ENCODE measurements at regions not wholly inside any gene's neighbourhood (a gene's known extent, or its start where the extent isn't known, plus 50 kb on each side); places are given as distances from the start of the nearest gene placed in this dataset.

- H3K27me3 ChIP-seq (ENCODE audit: control insufficient read depth, insufficient read depth, low read length) = no peaks in the 10 kb centered on the region
- POLR2A ChIA-PET = no interaction called here
- CTCF ChIA-PET = interaction anchor here (0.5 to 10.6 kb wide), 10 partner anchors 9 to 1969 kb away, joined by 3 to 128 read pairs (median 5); no protein-coding TSS in a partner anchor
- H3K4me3 ChIP-seq (ENCODE audit: low read depth, low read length) = no peak overlapping the region
- DNase-seq (ENCODE audit: low read depth, low spot score) = no peak
- TF ChIP-seq, protein P1, sequence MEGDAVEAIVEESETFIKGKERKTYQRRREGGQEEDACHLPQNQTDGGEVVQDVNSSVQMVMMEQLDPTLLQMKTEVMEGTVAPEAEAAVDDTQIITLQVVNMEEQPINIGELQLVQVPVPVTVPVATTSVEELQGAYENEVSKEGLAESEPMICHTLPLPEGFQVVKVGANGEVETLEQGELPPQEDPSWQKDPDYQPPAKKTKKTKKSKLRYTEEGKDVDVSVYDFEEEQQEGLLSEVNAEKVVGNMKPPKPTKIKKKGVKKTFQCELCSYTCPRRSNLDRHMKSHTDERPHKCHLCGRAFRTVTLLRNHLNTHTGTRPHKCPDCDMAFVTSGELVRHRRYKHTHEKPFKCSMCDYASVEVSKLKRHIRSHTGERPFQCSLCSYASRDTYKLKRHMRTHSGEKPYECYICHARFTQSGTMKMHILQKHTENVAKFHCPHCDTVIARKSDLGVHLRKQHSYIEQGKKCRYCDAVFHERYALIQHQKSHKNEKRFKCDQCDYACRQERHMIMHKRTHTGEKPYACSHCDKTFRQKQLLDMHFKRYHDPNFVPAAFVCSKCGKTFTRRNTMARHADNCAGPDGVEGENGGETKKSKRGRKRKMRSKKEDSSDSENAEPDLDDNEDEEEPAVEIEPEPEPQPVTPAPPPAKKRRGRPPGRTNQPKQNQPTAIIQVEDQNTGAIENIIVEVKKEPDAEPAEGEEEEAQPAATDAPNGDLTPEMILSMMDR (IDR thresholded peaks at IDR 0.05; ENCODE audit: low read depth, low read length) = no peak
- H3K9me3 ChIP-seq (ENCODE audit: control insufficient read depth, insufficient read depth, low read length) = peaks cover 12% of the 10 kb centered on the region
- no peak overlapping the region for H3K27ac ChIP-seq (ENCODE audit: low read depth, low read length)
These were observed 79.0 kb upstream of the BMP5 start for GRCh38 chr6:55954436-55954835.

- peak overlapping the region; percentile 34 for H3K4me3 ChIP-seq (ENCODE audit: low read depth, low read length)
- CTCF ChIA-PET = interaction anchor here (0.9 to 10.6 kb wide), 7 partner anchors 67 to 677 kb away, joined by 3 to 128 read pairs (median 7); no protein-coding TSS in a partner anchor
These were observed 77.9 kb upstream of the BMP5 start for GRCh38 chr6:55953335-55953734.

DNA sequence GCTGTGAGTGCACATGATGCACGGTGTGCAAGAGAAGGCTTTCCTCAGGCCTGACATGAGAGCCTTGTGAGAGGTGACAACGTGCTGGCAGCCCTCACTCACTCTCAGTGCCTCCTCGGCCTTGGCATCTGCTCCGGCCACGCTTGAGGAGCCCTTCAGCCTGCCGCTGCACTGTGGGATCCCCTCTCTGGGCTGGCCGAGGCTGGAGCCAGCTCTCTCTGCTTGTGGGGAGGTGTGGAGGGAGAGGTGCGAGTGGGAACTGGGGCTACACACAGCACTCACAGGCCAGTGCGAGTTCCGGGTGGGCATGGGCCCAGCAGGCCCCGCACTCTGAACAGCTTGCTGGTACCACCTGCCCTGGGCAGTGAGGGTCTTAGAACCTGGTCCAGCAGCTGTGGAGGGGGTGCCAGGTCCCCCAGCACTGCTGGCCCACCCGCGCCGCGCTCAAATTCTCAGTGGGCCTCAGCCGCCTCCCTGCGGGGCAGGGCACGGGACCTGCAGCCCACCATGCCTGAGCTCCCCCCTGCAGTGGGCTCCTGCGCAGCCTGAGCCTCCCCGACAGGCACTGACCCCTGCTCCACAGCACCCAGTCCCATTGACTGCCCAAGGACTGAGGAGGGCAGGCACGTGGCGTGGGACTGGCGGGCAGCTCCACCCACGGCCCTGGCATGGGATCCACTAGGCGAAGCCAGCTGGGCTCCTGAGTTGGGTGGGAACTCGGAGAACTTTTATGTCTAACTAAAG lies 74.9 kb upstream of the BMP5 start:
- POLR2A ChIA-PET = no interaction called here
- TF ChIP-seq, protein P1 (IDR thresholded peaks at IDR 0.05; ENCODE audit: low read depth, low read length) = no peak
- CTCF ChIA-PET = interaction anchor here (2.0 to 10.6 kb wide), 3 partner anchors 333 to 674 kb away, joined by 8 to 128 read pairs (median 99); no protein-coding TSS in a partner anchor
- H3K27me3 ChIP-seq (ENCODE audit: control insufficient read depth, insufficient read depth, low read length) = no peaks in the 10 kb centered on the region
- DNase-seq (ENCODE audit: low read depth, low spot score) = no peak
- H3K9me3 ChIP-seq (ENCODE audit: control insufficient read depth, insufficient read depth, low read length) = peaks cover 12% of the 10 kb centered on the region
- no peak overlapping the region for H3K4me3 ChIP-seq (ENCODE audit: low read depth, low read length)
- H3K27ac ChIP-seq (ENCODE audit: low read depth, low read length) = no peak overlapping the region

More at GRCh38 chr6:55953335-55953734, 77.9 kb upstream of the BMP5 start:
- Histone ChIP-seq H3K27ac (ENCODE audit: low read depth, low read length) (no peak overlapping the region), H3K9me3 (ENCODE audit: control insufficient read depth, insufficient read depth, low read length) (peaks cover 12% of the 10 kb centered on the region), H3K27me3 (ENCODE audit: control insufficient read depth, insufficient read depth, low read length) (no peaks in the 10 kb centered on the region)
- DNase-seq (ENCODE audit: low read depth, low spot score) = peak; percentile 33
- POLR2A ChIA-PET = no interaction called here
- TF ChIP-seq, protein P1 (IDR thresholded peaks at IDR 0.05; ENCODE audit: low read depth, low read length) = peak; percentile 62

DNA sequence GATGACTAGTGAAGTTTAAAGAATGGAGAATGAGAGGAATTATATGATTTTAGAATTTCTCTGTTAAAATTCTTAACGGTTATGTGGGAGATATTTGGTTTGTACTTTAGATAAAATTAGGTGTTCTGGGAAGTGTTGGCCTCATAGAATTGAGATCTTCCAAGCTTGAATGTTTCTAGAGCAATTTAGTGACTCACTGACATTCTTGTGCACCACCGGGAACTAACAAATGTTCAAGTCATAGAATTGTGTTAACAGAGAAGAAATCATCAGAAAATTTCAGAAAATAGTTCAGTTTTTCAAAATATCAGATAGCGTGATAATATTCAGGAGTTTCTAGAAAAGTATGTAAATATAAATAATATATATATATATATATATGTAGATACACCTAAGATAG lies 67.9 kb upstream of the BMP5 start:
- H3K4me3 ChIP-seq (ENCODE audit: low read depth, low read length) = no peak overlapping the region
- ChIA-PET POLR2A (interaction anchor here (0.5 kb wide), 1 partner anchor 13 kb away, joined by 4 read pairs; no protein-coding TSS in a partner anchor), CTCF (interaction anchor here (9.1 kb wide), 1 partner anchor 498 kb away, joined by 117 read pairs; no protein-coding TSS in a partner anchor)
- H3K27ac ChIP-seq (ENCODE audit: low read depth, low read length) = no peak overlapping the region
- H3K9me3 ChIP-seq (ENCODE audit: control insufficient read depth, insufficient read depth, low read length) = no peaks in the 10 kb centered on the region
- H3K27me3 ChIP-seq (ENCODE audit: control insufficient read depth, insufficient read depth, low read length) = no peaks in the 10 kb centered on the region
- TF ChIP-seq, protein P1 (IDR thresholded peaks at IDR 0.05; ENCODE audit: low read depth, low read length) = no peak
- DNase-seq (ENCODE audit: low read depth, low spot score) = no peak

DNA sequence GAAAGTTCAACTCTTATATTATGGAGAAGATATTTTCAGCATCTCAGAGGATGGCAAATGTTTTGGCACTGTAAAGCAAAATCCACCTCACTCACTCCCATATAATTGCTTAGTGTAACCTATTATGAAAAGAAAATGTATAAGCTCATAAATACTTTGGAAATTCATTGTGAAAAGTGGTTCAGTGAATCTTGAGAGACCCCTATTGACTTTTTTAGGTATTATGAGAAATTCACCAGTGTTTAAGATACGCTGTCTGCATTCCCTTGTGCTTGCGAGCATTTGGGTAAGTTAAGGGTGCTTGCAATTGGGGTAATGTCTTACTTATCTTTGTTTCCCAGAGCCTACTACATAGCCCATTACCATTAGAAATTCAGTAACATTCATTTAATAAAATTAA lies 66.3 kb upstream of the BMP5 start:
- no peak for DNase-seq (ENCODE audit: low read depth, low spot score)
- POLR2A ChIA-PET = no interaction called here

More for the DNA sequence above, 66.3 kb upstream of the BMP5 start:
- Histone ChIP-seq H3K27me3 (ENCODE audit: control insufficient read depth, insufficient read depth, low read length) (no peaks in the 10 kb centered on the region), H3K9me3 (ENCODE audit: control insufficient read depth, insufficient read depth, low read length) (no peaks in the 10 kb centered on the region), H3K4me3 (ENCODE audit: low read depth, low read length) (no peak overlapping the region), H3K27ac (ENCODE audit: low read depth, low read length) (no peak overlapping the region)
- CTCF ChIA-PET = interaction anchor here (0.6 to 9.1 kb wide), 34 partner anchors 10 to 666 kb away, joined by 3 to 117 read pairs (median 4); partner anchors contain the start of gene BMP5
- TF ChIP-seq, protein P1 (IDR thresholded peaks at IDR 0.05; ENCODE audit: low read depth, low read length) = peak; percentile 56

All from AG04450 (cell line).